PC-3 (cell line): ENCODE measurements at regions not wholly inside any gene's neighbourhood (a gene's known extent, or its start where the extent isn't known, plus 50 kb on each side); places are given as distances from the start of the nearest gene placed in this dataset.

Experiments used
- ATAC-seq: fragments of 200-7000 bp; cut with Tn5 transposase; 2 replicates; pipeline ENCODE4 v1.9.1; 2020; ENCODE audit warnings: mild to moderate bottlenecking, moderate library complexity
- BruUV-seq: library from RNA; stranded (reverse); fragments of 400-500 nt; replicated peaks from 2 replicates; lab custom pipeline; 2021; lab: Mats Ljungman, UMichigan
- CTCF ChIA-PET: fragments of 300-600 bp; sonication (Branson Sonifier 250); formaldehyde crosslinking; loops from one replicate; lab custom pipeline; 2022; ENCODE audit warnings: antibody characterized with exemption; lab: Charles Lee
- POLR2A ChIA-PET: fragments of 300-600 bp; sonication (Branson Sonifier 250); formaldehyde crosslinking; loops from one replicate; lab custom pipeline; 2022; ENCODE audit warnings: antibody characterized with exemption; ENCODE audit not compliant: unreplicated experiment; lab: Charles Lee
- DNase-seq: peaks from one replicate; pipeline ENCODE4 v3.0.0-alpha.2; 2015
- H2AFZ ChIP-seq: fragments of 300-600 bp; sonication (generic); 2 replicates; pipeline ENCODE4 v1.6.0; 2016; ENCODE audit warnings: antibody characterized with exemption, low read length
- H3F3A ChIP-seq: fragments of 300-600 bp; sonication (generic); one replicate; pipeline ENCODE4 v1.6.0; 2017; ENCODE audit warnings: antibody characterized with exemption, low read length, control low read depth, mild to moderate bottlenecking; ENCODE audit not compliant: unreplicated experiment
- H3K27ac ChIP-seq: fragments of 300-600 bp; sonication (generic); 2 replicates; pipeline ENCODE4 v1.5.1; 2016; ENCODE audit warnings: mild to moderate bottlenecking, low read length
- H3K27me3 ChIP-seq: fragments of 300-600 bp; sonication (generic); 2 replicates; pipeline ENCODE4 v1.6.1; 2016; ENCODE audit warnings: low read length, mixed read lengths
- H3K36me3 ChIP-seq: fragments of 300-600 bp; sonication (generic); 2 replicates; pipeline ENCODE4 v1.6.1; 2016; ENCODE audit warnings: low read depth, mixed run types, low read length, mixed read lengths
- H3K4me1 ChIP-seq: fragments of 300-600 bp; sonication (generic); 2 replicates; pipeline ENCODE4 v1.5.1; 2016; ENCODE audit warnings: low read length; ENCODE audit not compliant: insufficient read depth
- H3K4me2 ChIP-seq: fragments of 300-600 bp; sonication (generic); 2 replicates; pipeline ENCODE4 v1.6.0; 2016; ENCODE audit warnings: low read length
- H3K4me3 ChIP-seq: fragments of 300-600 bp; sonication (generic); 2 replicates; pipeline ENCODE4 v1.5.1; 2016; ENCODE audit warnings: mild to moderate bottlenecking, low read length, mixed read lengths
- H3K79me2 ChIP-seq: fragments of 300-600 bp; sonication (generic); 2 replicates; pipeline ENCODE4 v1.6.1; 2017; ENCODE audit warnings: low read length, mixed read lengths
- H3K9ac ChIP-seq: fragments of 300-600 bp; sonication (generic); 2 replicates; pipeline ENCODE4 v1.6.0; 2016; ENCODE audit warnings: mild to moderate bottlenecking, low read length
- H3K9me2 ChIP-seq: fragments of 300-600 bp; sonication (generic); replicated peaks from 2 replicates; pipeline ENCODE4 v1.6.1; 2016; ENCODE audit warnings: mixed run types, low read length, mixed read lengths
- H3K9me3 ChIP-seq: fragments of 300-600 bp; sonication (generic); 2 replicates; pipeline ENCODE4 v1.6.1; 2016; ENCODE audit warnings: low read length, mixed read lengths
- H4K20me1 ChIP-seq: fragments of 300-600 bp; sonication (generic); 2 replicates; pipeline ENCODE4 v1.6.1; 2016; ENCODE audit warnings: low read length, mixed read lengths
- EZH2 ChIP-seq: fragments of 300-600 bp; sonication (generic); IDR thresholded peaks from one replicate; pipeline ENCODE4 v1.6.1; 2017; ENCODE audit warnings: antibody characterized with exemption, mild to moderate bottlenecking, low read length; ENCODE audit not compliant: unreplicated experiment
- EZH2phosphoT487 ChIP-seq: fragments of 300-600 bp; sonication (generic); IDR thresholded peaks from 2 replicates; pipeline ENCODE4 v1.6.1; 2018; ENCODE audit warnings: mild to moderate bottlenecking, antibody characterized with exemption, low read length, borderline replicate concordance
- intact Hi-C: fragments of 100-400 bp; cut with micrococcal nuclease; formaldehyde crosslinking; loops from 2 replicates; pipeline ENCODE4 v1.9.0; 2023
- TF ChIP-seq, protein P1 (sequence below): fragments of 300-600 bp; sonication (generic); conservative IDR thresholded peaks from 2 replicates; pipeline ENCODE4 v1.5.1; 2017; ENCODE audit warnings: antibody characterized with exemption, low read depth, mild to moderate bottlenecking, low read length

DNA sequence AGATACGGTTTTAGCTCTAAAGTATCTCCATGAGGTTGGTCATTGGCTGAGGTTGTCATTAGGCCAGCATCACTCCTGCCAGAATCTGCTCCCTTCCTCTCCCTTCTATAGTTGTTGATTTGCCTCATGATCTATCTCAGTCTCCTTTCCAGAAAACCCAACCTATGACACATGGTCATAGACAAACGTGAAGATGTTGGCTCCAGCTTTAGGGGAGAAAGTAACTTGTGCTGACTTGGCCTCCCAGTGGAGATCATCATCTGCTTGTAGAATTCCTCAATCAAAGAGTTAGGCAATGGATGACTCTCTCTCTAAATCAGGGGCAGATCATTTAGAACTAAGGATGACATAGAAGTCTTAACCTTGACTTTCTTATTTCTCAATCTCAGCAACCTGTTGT is 894.4 kb downstream of the TTLL7 start:
- H3K27me3 ChIP-seq, result no peaks in the 10 kb centered on the region
- no peak overlapping the region for H3K4me2 ChIP-seq
- H3K9me2 ChIP-seq, result no peaks in the 10 kb centered on the region
- H3K27ac ChIP-seq, result no peak overlapping the region
- TF ChIP-seq EZH2 (no peak), EZH2phosphoT487 (no peak)
- TF ChIP-seq, protein P1, sequence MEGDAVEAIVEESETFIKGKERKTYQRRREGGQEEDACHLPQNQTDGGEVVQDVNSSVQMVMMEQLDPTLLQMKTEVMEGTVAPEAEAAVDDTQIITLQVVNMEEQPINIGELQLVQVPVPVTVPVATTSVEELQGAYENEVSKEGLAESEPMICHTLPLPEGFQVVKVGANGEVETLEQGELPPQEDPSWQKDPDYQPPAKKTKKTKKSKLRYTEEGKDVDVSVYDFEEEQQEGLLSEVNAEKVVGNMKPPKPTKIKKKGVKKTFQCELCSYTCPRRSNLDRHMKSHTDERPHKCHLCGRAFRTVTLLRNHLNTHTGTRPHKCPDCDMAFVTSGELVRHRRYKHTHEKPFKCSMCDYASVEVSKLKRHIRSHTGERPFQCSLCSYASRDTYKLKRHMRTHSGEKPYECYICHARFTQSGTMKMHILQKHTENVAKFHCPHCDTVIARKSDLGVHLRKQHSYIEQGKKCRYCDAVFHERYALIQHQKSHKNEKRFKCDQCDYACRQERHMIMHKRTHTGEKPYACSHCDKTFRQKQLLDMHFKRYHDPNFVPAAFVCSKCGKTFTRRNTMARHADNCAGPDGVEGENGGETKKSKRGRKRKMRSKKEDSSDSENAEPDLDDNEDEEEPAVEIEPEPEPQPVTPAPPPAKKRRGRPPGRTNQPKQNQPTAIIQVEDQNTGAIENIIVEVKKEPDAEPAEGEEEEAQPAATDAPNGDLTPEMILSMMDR, result no peak
- DNase-seq, result no peak
- no peaks in the 10 kb centered on the region for H4K20me1 ChIP-seq
- no peak overlapping the region for H3K9ac ChIP-seq
- H3K79me2 ChIP-seq, result no peaks in the 10 kb centered on the region
- ChIA-PET POLR2A (no interaction called here), CTCF (no interaction called here)
- H3K4me3 ChIP-seq, result no peak overlapping the region
- H3K4me1 ChIP-seq, result peaks cover 15% of the 10 kb centered on the region
- H3K9me3 ChIP-seq, result no peaks in the 10 kb centered on the region
- no TSS peak for BruUV-seq
- no peak for ATAC-seq
- intact Hi-C loops, result no loop called here
- H3K36me3 ChIP-seq, result no peaks in the 10 kb centered on the region
- no peak overlapping the region for H2AFZ ChIP-seq
- H3F3A ChIP-seq, result no peaks in the 10 kb centered on the region

DNA sequence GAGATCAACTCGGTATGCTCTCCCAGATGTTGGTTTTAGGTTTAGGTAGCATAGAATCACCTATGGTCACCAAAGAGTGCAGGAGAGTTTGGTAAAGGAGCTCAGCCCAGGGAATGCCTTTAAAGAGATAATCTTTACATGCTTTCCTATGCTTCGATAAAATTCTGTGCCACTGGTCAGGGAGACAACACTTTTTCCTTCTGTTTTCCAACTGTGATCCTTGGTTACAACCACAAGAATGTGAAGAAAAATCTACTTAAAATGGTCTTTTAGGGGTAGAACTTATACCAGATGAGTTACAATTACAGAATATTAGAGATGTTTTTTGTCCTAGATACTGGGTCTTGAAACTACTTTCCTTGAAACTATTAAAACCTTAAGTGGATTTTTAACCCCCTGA is 895.6 kb downstream of the TTLL7 start:
- Histone ChIP-seq H3K27ac (no peak overlapping the region), H3K4me1 (peaks cover 27% of the 10 kb centered on the region), H3K4me2 (no peak overlapping the region), H2AFZ (no peak overlapping the region), H3F3A (no peaks in the 10 kb centered on the region), H3K9me3 (no peaks in the 10 kb centered on the region), H3K9me2 (no peaks in the 10 kb centered on the region), H3K79me2 (no peaks in the 10 kb centered on the region), H3K36me3 (no peaks in the 10 kb centered on the region), H3K9ac (no peak overlapping the region), H4K20me1 (no peaks in the 10 kb centered on the region), H3K27me3 (no peaks in the 10 kb centered on the region), H3K4me3 (no peak overlapping the region)
- DNase-seq (no peak), ATAC-seq (no peak)
- no peak for TF ChIP-seq EZH2
- TF ChIP-seq EZH2phosphoT487, result no peak
- TF ChIP-seq, protein P1, result no peak
- intact Hi-C loops, result no loop called here
- CTCF ChIA-PET, result no interaction called here
- no TSS peak for BruUV-seq
- POLR2A ChIA-PET, result no interaction called here

DNA sequence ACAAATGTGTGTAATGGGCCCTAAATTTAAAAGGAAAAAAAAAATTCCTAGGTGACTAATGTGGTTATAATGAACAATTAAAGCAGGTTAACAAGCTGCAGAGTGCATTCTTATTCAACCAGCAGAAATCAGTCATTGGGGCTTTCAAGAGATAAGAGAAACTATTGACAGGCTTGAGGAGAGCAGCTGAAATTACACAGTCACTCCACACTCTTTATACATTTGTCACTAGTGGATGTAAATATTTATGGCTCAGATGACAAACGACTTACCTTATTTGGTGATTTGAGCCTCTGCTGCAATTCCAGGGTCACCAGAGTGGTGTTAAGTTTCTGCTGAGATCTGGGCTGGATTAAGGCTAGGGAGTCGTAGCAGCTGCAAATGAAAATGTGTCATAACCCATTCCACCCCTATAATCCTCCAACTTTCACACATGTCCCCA is 896.3 kb downstream of the TTLL7 start:
- H3F3A ChIP-seq, result no peaks in the 10 kb centered on the region
- H3K9me2 ChIP-seq, result no peaks in the 10 kb centered on the region
- intact Hi-C loops, result no loop called here
- no peak overlapping the region for H3K9ac ChIP-seq
- no peaks in the 10 kb centered on the region for H4K20me1 ChIP-seq
- no peaks in the 10 kb centered on the region for H3K79me2 ChIP-seq
- H2AFZ ChIP-seq, result no peak overlapping the region
- POLR2A ChIA-PET, result no interaction called here
- no peak overlapping the region for H3K4me2 ChIP-seq
- CTCF ChIA-PET, result no interaction called here
- ATAC-seq (peak; percentile 54), DNase-seq (peak; percentile 64)
- TF ChIP-seq, protein P1, result no peak
- TF ChIP-seq EZH2 (no peak), EZH2phosphoT487 (no peak)
- H3K27me3 ChIP-seq, result no peaks in the 10 kb centered on the region
- H3K4me3 ChIP-seq, result no peak overlapping the region
- H3K4me1 ChIP-seq, result peaks cover 29% of the 10 kb centered on the region
- no peak overlapping the region for H3K27ac ChIP-seq
- H3K9me3 ChIP-seq, result no peaks in the 10 kb centered on the region
- BruUV-seq, result no TSS peak
- no peaks in the 10 kb centered on the region for H3K36me3 ChIP-seq
